PFSK-1 (cell line): ENCODE measurements at regions not wholly inside any gene's neighbourhood (a gene's known extent, or its start where the extent isn't known, plus 50 kb on each side); places are given as distances from the start of the nearest gene placed in this dataset.

Source experiments
- FOXP2 ChIP-seq: optimal IDR thresholded peaks from 2 replicates; pipeline ENCODE3; 2011; ENCODE audit warnings: borderline replicate concordance, control low read depth, inconsistent platforms; ENCODE audit not compliant: insufficient read depth; ENCODE audit errors: extremely low read length, extremely low read depth
- POLR2AphosphoS5 ChIP-seq: IDR thresholded peaks from 2 replicates; pipeline ENCODE4 v1.6.1; 2012; ENCODE audit warnings: low read depth, mild to moderate bottlenecking, control low read depth, low read length, moderate library complexity
- SIN3A ChIP-seq: IDR thresholded peaks from 2 replicates; pipeline ENCODE4 v1.6.1; 2012; ENCODE audit warnings: mild to moderate bottlenecking, low read length, moderate library complexity, borderline replicate concordance; ENCODE audit not compliant: insufficient read depth
- TAF1 ChIP-seq: IDR thresholded peaks from 2 replicates; pipeline ENCODE4 v1.6.1; 2012; ENCODE audit warnings: low read length, control low read depth, borderline replicate concordance; ENCODE audit not compliant: insufficient read depth
- TF ChIP-seq, protein P1 (sequence below), 2 experiments: IDR thresholded peaks; 2 replicates each; pipeline versions ENCODE4 v1.6.1 to v1.8.0; 2011 to 2012; ENCODE audit warnings: low read depth in 2 of 2, low read length in 2 of 2, control low read depth in 1 of 2, inconsistent platforms in 1 of 2, mild to moderate bottlenecking in 1 of 2, moderate library complexity in 1 of 2; ENCODE audit not compliant: insufficient read depth in 1 of 2

DNA sequence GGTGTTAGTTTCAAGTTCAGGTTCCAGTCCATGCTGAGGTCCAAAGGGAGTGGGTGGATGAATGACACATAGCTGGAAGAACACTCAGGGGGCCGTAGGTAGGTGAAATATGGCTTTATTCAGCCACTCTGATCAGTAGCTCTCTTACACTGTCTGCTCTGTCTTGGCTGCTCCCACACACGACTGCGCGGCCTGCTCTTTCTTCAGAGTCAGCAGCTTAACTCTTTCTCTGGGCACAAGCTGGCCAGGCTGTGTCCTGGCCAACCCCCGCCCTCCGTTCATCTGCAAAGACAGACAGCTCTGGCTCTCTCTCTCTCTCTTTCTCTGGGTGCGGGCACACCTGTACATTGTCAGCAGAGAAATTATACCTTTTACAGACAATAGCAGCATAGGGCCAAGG, 317.4 kb upstream of the SORCS1 start:
- TF ChIP-seq POLR2AphosphoS5 (no peak), SIN3A (no peak), TAF1 (no peak), FOXP2 (no peak)
- TF ChIP-seq, protein P1, sequence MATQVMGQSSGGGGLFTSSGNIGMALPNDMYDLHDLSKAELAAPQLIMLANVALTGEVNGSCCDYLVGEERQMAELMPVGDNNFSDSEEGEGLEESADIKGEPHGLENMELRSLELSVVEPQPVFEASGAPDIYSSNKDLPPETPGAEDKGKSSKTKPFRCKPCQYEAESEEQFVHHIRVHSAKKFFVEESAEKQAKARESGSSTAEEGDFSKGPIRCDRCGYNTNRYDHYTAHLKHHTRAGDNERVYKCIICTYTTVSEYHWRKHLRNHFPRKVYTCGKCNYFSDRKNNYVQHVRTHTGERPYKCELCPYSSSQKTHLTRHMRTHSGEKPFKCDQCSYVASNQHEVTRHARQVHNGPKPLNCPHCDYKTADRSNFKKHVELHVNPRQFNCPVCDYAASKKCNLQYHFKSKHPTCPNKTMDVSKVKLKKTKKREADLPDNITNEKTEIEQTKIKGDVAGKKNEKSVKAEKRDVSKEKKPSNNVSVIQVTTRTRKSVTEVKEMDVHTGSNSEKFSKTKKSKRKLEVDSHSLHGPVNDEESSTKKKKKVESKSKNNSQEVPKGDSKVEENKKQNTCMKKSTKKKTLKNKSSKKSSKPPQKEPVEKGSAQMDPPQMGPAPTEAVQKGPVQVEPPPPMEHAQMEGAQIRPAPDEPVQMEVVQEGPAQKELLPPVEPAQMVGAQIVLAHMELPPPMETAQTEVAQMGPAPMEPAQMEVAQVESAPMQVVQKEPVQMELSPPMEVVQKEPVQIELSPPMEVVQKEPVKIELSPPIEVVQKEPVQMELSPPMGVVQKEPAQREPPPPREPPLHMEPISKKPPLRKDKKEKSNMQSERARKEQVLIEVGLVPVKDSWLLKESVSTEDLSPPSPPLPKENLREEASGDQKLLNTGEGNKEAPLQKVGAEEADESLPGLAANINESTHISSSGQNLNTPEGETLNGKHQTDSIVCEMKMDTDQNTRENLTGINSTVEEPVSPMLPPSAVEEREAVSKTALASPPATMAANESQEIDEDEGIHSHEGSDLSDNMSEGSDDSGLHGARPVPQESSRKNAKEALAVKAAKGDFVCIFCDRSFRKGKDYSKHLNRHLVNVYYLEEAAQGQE (IDR thresholded peaks at IDR 0.05; ENCODE audit: insufficient read depth in 1 of 2, low read depth in 2 of 2, low read length in 2 of 2): no peak
